OCI-LY3 (cell line): ENCODE measurements at regions not wholly inside any gene's neighbourhood (a gene's known extent, or its start where the extent isn't known, plus 50 kb on each side); places are given as distances from the start of the nearest gene placed in this dataset.

Experiments
- EZH2phosphoT487 ChIP-seq: fragments of 200-600 bp; shearing (Covaris generic); IDR thresholded peaks from 2 replicates; pipeline ENCODE4 v1.6.1; 2018; ENCODE audit warnings: antibody characterized with exemption, mixed run types, low read depth
- TF ChIP-seq, protein P1 (sequence below): fragments of 200-600, 300-600 bp; sonication (generic); IDR thresholded peaks from 2 replicates; pipeline ENCODE4 v1.5.1; 2014; ENCODE audit warnings: antibody characterized with exemption, low read length, low read depth

- TF ChIP-seq, protein P1, sequence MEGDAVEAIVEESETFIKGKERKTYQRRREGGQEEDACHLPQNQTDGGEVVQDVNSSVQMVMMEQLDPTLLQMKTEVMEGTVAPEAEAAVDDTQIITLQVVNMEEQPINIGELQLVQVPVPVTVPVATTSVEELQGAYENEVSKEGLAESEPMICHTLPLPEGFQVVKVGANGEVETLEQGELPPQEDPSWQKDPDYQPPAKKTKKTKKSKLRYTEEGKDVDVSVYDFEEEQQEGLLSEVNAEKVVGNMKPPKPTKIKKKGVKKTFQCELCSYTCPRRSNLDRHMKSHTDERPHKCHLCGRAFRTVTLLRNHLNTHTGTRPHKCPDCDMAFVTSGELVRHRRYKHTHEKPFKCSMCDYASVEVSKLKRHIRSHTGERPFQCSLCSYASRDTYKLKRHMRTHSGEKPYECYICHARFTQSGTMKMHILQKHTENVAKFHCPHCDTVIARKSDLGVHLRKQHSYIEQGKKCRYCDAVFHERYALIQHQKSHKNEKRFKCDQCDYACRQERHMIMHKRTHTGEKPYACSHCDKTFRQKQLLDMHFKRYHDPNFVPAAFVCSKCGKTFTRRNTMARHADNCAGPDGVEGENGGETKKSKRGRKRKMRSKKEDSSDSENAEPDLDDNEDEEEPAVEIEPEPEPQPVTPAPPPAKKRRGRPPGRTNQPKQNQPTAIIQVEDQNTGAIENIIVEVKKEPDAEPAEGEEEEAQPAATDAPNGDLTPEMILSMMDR, result no peak
- TF ChIP-seq EZH2phosphoT487, result no peak
Measured at GRCh38 chr10:111200505-111201186, 123.8 kb downstream of the ADRA2A start.
